K562 (cell line): ENCODE measurements at regions not wholly inside any gene's neighbourhood (a gene's known extent, or its start where the extent isn't known, plus 50 kb on each side); places are given as distances from the start of the nearest gene placed in this dataset.

Experiments
- ATAC-seq: fragments of 200-7000 bp; cut with Tn5 transposase; 3 replicates; pipeline ENCODE4 v1.9.1; 2020; ENCODE audit warnings: moderate library complexity
- BruUV-seq: library from RNA; stranded (reverse); fragments of 400-500 nt; replicated peaks from 2 replicates; lab custom pipeline; 2021; lab: Mats Ljungman, UMichigan
- CTCF ChIA-PET: fragments of 300-600 bp; formaldehyde crosslinking; extraction: SDS; loops from one replicate; lab custom pipeline; 2021; ENCODE audit warnings: low intra/inter-chr PET ratio; lab: Yijun Ruan, JAX
- POLR2A ChIA-PET: fragments of 300-600, 350-650 bp; sonication (Branson Sonifier 250); formaldehyde crosslinking; extraction: SDS; loops from one replicate; lab custom pipeline; 2021; ENCODE audit warnings: antibody characterized with exemption, inconsistent platforms; lab: Yijun Ruan, JAX
- DNase-seq, 4 experiments: peaks; one replicate each; pipeline versions ENCODE4 v3.0.0 to v3.0.0-alpha.2; 2011 to 2018; ENCODE audit warnings: low spot score in 3 of 4, mixed read lengths in 3 of 4; ENCODE audit errors: extremely low read depth in 1 of 4
- FAIRE-seq: peaks from 2 replicates; lab custom pipeline; 2011; peaks lifted over from hg19 to GRCh38; lab: Jason Lieb, UNC
- H2AFZ ChIP-seq: 2 replicates; pipeline ENCODE4 v1.6.0; 2011; ENCODE audit warnings: low read depth, low read length, control low read depth, inconsistent platforms
- H3K27ac ChIP-seq: fragments of 200-600 bp; 3 replicates; pipeline ENCODE4 v1.8.0; 2011; ENCODE audit warnings: low read depth, mild to moderate bottlenecking, control low read depth, inconsistent platforms, low read length, moderate library complexity, mixed read lengths; ENCODE audit errors: extremely low read depth
- H3K27me3 ChIP-seq, 2 experiments: fragments of 300-600 bp in 1 of 2; 2 replicates in 1 of 2; 3 replicates in 1 of 2; pipeline versions ENCODE4 v1.6.0 to v1.8.0; 2011; ENCODE audit warnings: inconsistent platforms in 2 of 2, low read length in 2 of 2, mild to moderate bottlenecking in 1 of 2, mixed read lengths in 1 of 2, moderate library complexity in 1 of 2; ENCODE audit not compliant: control insufficient read depth in 2 of 2, insufficient read depth in 2 of 2
- H3K36me3 ChIP-seq: fragments of 300-600 bp; 3 replicates; pipeline ENCODE4 v1.8.0; 2011; ENCODE audit warnings: mild to moderate bottlenecking, low read length, inconsistent platforms; ENCODE audit not compliant: control insufficient read depth, insufficient read depth
- H3K4me1 ChIP-seq, 2 experiments: fragments of 200-600 bp in 1 of 2; replicated peaks in 1 of 2; 2 replicates in 1 of 2; 3 replicates in 1 of 2; pipeline versions ENCODE4 v1.5.1 to v1.8.0; 2011; ENCODE audit warnings: inconsistent platforms in 2 of 2, low read length in 2 of 2, mild to moderate bottlenecking in 1 of 2, mixed read lengths in 1 of 2, moderate library complexity in 1 of 2; ENCODE audit not compliant: control insufficient read depth in 2 of 2, insufficient read depth in 2 of 2
- H3K4me2 ChIP-seq: 2 replicates; pipeline ENCODE4 v1.6.1; 2011; ENCODE audit warnings: low read length, control low read depth, inconsistent platforms, mixed read lengths; ENCODE audit not compliant: insufficient read depth
- H3K4me3 ChIP-seq: fragments of 200-600 bp; sonication (generic), shearing (Covaris generic); 2 replicates; pipeline ENCODE4 v1.5.1; 2016; ENCODE audit warnings: control low read depth, inconsistent platforms
- H3K79me2 ChIP-seq: fragments of 200-600 bp; 3 replicates; pipeline ENCODE4 v1.8.0; 2011; ENCODE audit warnings: low read length, inconsistent platforms; ENCODE audit not compliant: control insufficient read depth, insufficient read depth
- H3K9ac ChIP-seq, 2 experiments: 2 replicates each; pipeline versions ENCODE4 v1.6.0 to v1.6.1; 2011; ENCODE audit warnings: low read depth in 2 of 2, low read length in 2 of 2, control low read depth in 1 of 2, inconsistent platforms in 1 of 2, mild to moderate bottlenecking in 1 of 2, mixed read lengths in 1 of 2; ENCODE audit not compliant: insufficient read depth in 1 of 2
- H3K9me1 ChIP-seq: one replicate; pipeline ENCODE4 v1.6.0; 2011; ENCODE audit warnings: inconsistent platforms, mild to moderate bottlenecking, low read length, moderate library complexity; ENCODE audit not compliant: control insufficient read depth, insufficient read depth
- H3K9me3 ChIP-seq: replicated peaks from 2 replicates; pipeline ENCODE4 v1.5.1; 2011; ENCODE audit warnings: low read depth, low read length, inconsistent platforms; ENCODE audit not compliant: control insufficient read depth, insufficient read depth
- H4K20me1 ChIP-seq: replicated peaks from 2 replicates; pipeline ENCODE4 v1.6.1; 2011; ENCODE audit warnings: low read length, inconsistent platforms, mixed read lengths; ENCODE audit not compliant: control insufficient read depth, insufficient read depth
- BMI1 ChIP-seq: fragments of 150-350 bp; IDR thresholded peaks from 2 replicates; pipeline ENCODE4 v1.6.1; 2014; ENCODE audit warnings: low read length
- BRD4 ChIP-seq: fragments of 200-600 bp; sonication (generic); IDR thresholded peaks from 2 replicates; pipeline ENCODE4 v1.6.1; 2017; ENCODE audit warnings: inconsistent platforms
- BRF2 ChIP-seq: IDR thresholded peaks from 3 replicates; pipeline ENCODE4 v1.6.1; 2011; ENCODE audit warnings: borderline replicate concordance, mild to moderate bottlenecking; ENCODE audit not compliant: insufficient read length, insufficient read depth
- CCAR2 ChIP-seq: fragments of 200-400 bp; formaldehyde crosslinking; IDR thresholded peaks from 2 replicates; pipeline ENCODE4 v1.6.1; 2017; ENCODE audit warnings: mild to moderate bottlenecking, low read depth, low read length
- ESRRB ChIP-seq: fragments of 250-450 bp; sonication (Bioruptor Pico); IDR thresholded peaks from 2 replicates; pipeline ENCODE4 v1.5.0; 2020; ENCODE audit warnings: mild to moderate bottlenecking, moderate library complexity, borderline replicate concordance
- HMGN3 ChIP-seq: IDR thresholded peaks from 2 replicates; pipeline ENCODE4 v1.6.1; 2011; ENCODE audit warnings: borderline replicate concordance, low read depth, mild to moderate bottlenecking, mixed read lengths, low read length; ENCODE audit not compliant: insufficient read length; ENCODE audit errors: extremely low read depth
- KAT7 ChIP-seq: sonication (generic); formaldehyde crosslinking; IDR thresholded peaks from 2 replicates; pipeline ENCODE4 v1.8.0; 2022; ENCODE audit warnings: missing genetic modification reagents, mild to moderate bottlenecking, borderline replicate concordance
- NFATC3 ChIP-seq: fragments of 450-650 bp; IDR thresholded peaks from 2 replicates; pipeline ENCODE4 v1.6.1; 2017; ENCODE audit warnings: mild to moderate bottlenecking
- TARDBP ChIP-seq: fragments of 450-650 bp; IDR thresholded peaks from 2 replicates; pipeline ENCODE4 v1.6.1; 2016
- ZBTB11 ChIP-seq, 3 experiments: fragments of 200-800 bp in 1 of 3; fragments of 250-450 bp in 1 of 3; fragments of 450-650 bp in 1 of 3; sonication (Bioruptor Pico) in 1 of 3; sonication (Bioruptor generic) in 1 of 3; formaldehyde crosslinking in 1 of 3; IDR thresholded peaks; 2 replicates each; pipeline versions ENCODE4 v1.6.1 to v1.8.0; 2016 to 2022; ENCODE audit warnings: mild to moderate bottlenecking in 2 of 3, missing genetic modification characterization in 2 of 3, missing compliant biosample characterization in 1 of 3, moderate library complexity in 1 of 3
- ZFPM2 ChIP-seq: fragments of 250-450 bp; sonication (Bioruptor Pico); IDR thresholded peaks from 2 replicates; pipeline ENCODE4 v1.5.1; 2022; ENCODE audit warnings: mild to moderate bottlenecking
- ZNF695 ChIP-seq: fragments of 450-650 bp; formaldehyde crosslinking; IDR thresholded peaks from 2 replicates; pipeline ENCODE4 v1.4.0; 2020; ENCODE audit warnings: mild to moderate bottlenecking, moderate library complexity
- WGBS: fragments of 100-300 bp; shearing (Covaris generic); methylation state at CpG from one replicate; pipeline ENCODE4 v1.1.6; 2016; ENCODE audit warnings: low coverage, mixed read lengths; ENCODE audit not compliant: insufficient coverage; ENCODE audit errors: missing lambda C conversion rate; 5-methylcytosine and 5-hydroxymethylcytosine counted together
- in situ Hi-C: fragments of 300-500 bp; cut with MboI; formaldehyde crosslinking; loops from 4 replicates; pipeline ENCODE4 v1.15.0; 2018; ENCODE audit warnings: inconsistent platforms, mixed read lengths
- intact Hi-C: fragments of 100-400 bp; cut with micrococcal nuclease; formaldehyde crosslinking; loops from 2 replicates; pipeline ENCODE4 v1.14.2; 2022
- TF ChIP-seq, protein P1 (sequence below): sonication (generic); formaldehyde crosslinking; IDR thresholded peaks from 2 replicates; pipeline ENCODE4 v1.9.0; 2022; ENCODE audit warnings: mild to moderate bottlenecking, missing genetic modification reagents

GRCh38 chr2:41460661-41461060 lies 587.2 kb upstream of the PKDCC start:
- Histone ChIP-seq H3K36me3 (no peaks in the 10 kb centered on the region), H3K4me3 (no peak overlapping the region), H3K4me2 (no peak overlapping the region), H3K27me3 (no peaks in the 10 kb centered on the region), H2AFZ (no peak overlapping the region), H3K9me3 (no peaks in the 10 kb centered on the region), H3K9me1 (no peaks in the 10 kb centered on the region), H4K20me1 (no peaks in the 10 kb centered on the region), H3K79me2 (no peaks in the 10 kb centered on the region), H3K9ac (no peak overlapping the region), H3K4me1 (no peaks in the 10 kb centered on the region), H3K27ac (no peak overlapping the region)
- ChIA-PET CTCF (no interaction called here), POLR2A (no interaction called here)
- intact Hi-C loops = no loop called here
- WGBS = 0% methylated on average over 1 of the region's 1 CpG
- BruUV-seq = no TSS peak
- no peak for FAIRE-seq
- DNase-seq = no peak
- no peak for ATAC-seq
- in situ Hi-C loops = no loop called here
- no peak for TF ChIP-seq CCAR2
- TF ChIP-seq BRF2 = no peak
- TF ChIP-seq BMI1 = no peak
- TF ChIP-seq ZBTB11 (CRISPR knock-in tag; IDR thresholded peaks at IDR 0.05) = no peak
- TF ChIP-seq ESRRB (CRISPR knock-in tag) = no peak
- TF ChIP-seq BRD4 = no peak
- TF ChIP-seq HMGN3 = no peak
- TF ChIP-seq NFATC3 = no peak
- no peak for TF ChIP-seq KAT7 (CRISPR knock-in tag)
- no peak for TF ChIP-seq ZNF695
- TF ChIP-seq TARDBP = no peak
- TF ChIP-seq, protein P1, sequence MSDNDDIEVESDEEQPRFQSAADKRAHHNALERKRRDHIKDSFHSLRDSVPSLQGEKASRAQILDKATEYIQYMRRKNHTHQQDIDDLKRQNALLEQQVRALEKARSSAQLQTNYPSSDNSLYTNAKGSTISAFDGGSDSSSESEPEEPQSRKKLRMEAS (CRISPR knock-in tag) = no peak
- no peak for TF ChIP-seq ZFPM2 (CRISPR knock-in tag)
